ENCODE measurements at regions not wholly inside any gene's neighbourhood (a gene's known extent, or its start where the extent isn't known, plus 50 kb on each side); places are given as distances from the start of the nearest gene placed in this dataset.

GRCh38 chr4:97412331-97412730, 730.9 kb downstream of the STPG2 start:
- Histone ChIP-seq H3K4me3 (no peak overlapping the region), H3K4me2 (ENCODE audit: control insufficient read depth, insufficient read depth) (no peak overlapping the region), H3K9ac (ENCODE audit: control insufficient read depth, insufficient read depth, low read length) (no peak overlapping the region), H3K27me3 (replicated peaks in 1 of 2; ENCODE audit: control insufficient read depth in 2 of 2, insufficient read depth in 2 of 2, low read length in 1 of 2) (no peaks in the 10 kb centered on the region), H3K36me3 (ENCODE audit: control insufficient read depth in 2 of 2, insufficient read depth in 2 of 2, low read length in 1 of 2) (no peaks in the 10 kb centered on the region), H3K27ac (ENCODE audit: control insufficient read depth, insufficient read depth) (no peak overlapping the region), H3K79me2 (ENCODE audit: control insufficient read depth, insufficient read depth, low read length) (no peaks in the 10 kb centered on the region), H3K4me1 (ENCODE audit: control insufficient read depth, insufficient read depth, low read length) (no peaks in the 10 kb centered on the region), H4K20me1 (ENCODE audit: control insufficient read depth, insufficient read depth) (no peaks in the 10 kb centered on the region), H3K9me3 (replicated peaks; ENCODE audit: control insufficient read depth, insufficient read depth, low read length) (no peaks in the 10 kb centered on the region), H2AFZ (ENCODE audit: control insufficient read depth, low read depth, low read length) (no peak overlapping the region)
- CTCF ChIA-PET = no interaction called here
- WGBS (ENCODE audit: insufficient coverage, insufficient replicate concordance, low lambda C conversion rate, missing lambda C conversion rate) = 0% methylated on average over 1 of the region's 1 CpG
- RAD21 ChIA-PET (ENCODE audit: unreplicated experiment) = no interaction called here
- intact Hi-C loops (cut with micrococcal nuclease; ENCODE audit: unreplicated experiment) = no loop called here
- SMC1A ChIA-PET (ENCODE audit: uncharacterized antibody, unreplicated experiment) = interaction anchor here (0.7 kb wide), 1 partner anchor 589 kb away, joined by 3 read pairs; no protein-coding TSS in a partner anchor
- no TSS peak for BruUV-seq (replicated peaks)
- DNase-seq (ENCODE audit: low read depth, low spot score) (no peak), FAIRE-seq (no peak), ATAC-seq (no peak)
- POLR2A ChIA-PET = no interaction called here
- in situ Hi-C loops (cut with MboI) = no loop called here
- TF ChIP-seq SMAD5 (IDR thresholded peaks at IDR 0.05; ENCODE audit: low read depth) = no peak
- no peak for TF ChIP-seq SP1 (IDR thresholded peaks at IDR 0.05; ENCODE audit: low read depth, low read length)
- no peak for TF ChIP-seq GATAD2B (conservative IDR thresholded peaks at IDR 0.05; ENCODE audit: low read depth)
- TF ChIP-seq BCL3 (IDR thresholded peaks at IDR 0.05; ENCODE audit: borderline replicate concordance, insufficient read depth, low read depth, low read length, poor library complexity, severe bottlenecking) = no peak
- no peak for TF ChIP-seq TCF7 (IDR thresholded peaks at IDR 0.05; ENCODE audit: borderline replicate concordance)
- TF ChIP-seq SPI1 (IDR thresholded peaks at IDR 0.05; ENCODE audit: borderline replicate concordance, insufficient read depth, low read depth, low read length) = no peak
- TF ChIP-seq MTA2 (IDR thresholded peaks at IDR 0.05; ENCODE audit: low read depth) = no peak
- TF ChIP-seq BHLHE40 (IDR thresholded peaks at IDR 0.05; ENCODE audit: borderline replicate concordance in 1 of 2, low read depth in 2 of 2, low read length in 1 of 2) = no peak
- no peak for TF ChIP-seq FOS (IDR thresholded peaks at IDR 0.05; ENCODE audit: borderline replicate concordance, extremely low read depth, insufficient read length)
- no peak for TF ChIP-seq MLLT1 (IDR thresholded peaks at IDR 0.05)
- no peak for TF ChIP-seq MXI1 (IDR thresholded peaks at IDR 0.05; ENCODE audit: low read depth, low read length)
- no peak for TF ChIP-seq ZBED1 (IDR thresholded peaks at IDR 0.05; ENCODE audit: borderline replicate concordance)
- TF ChIP-seq ZBTB33 (IDR thresholded peaks at IDR 0.05) = no peak
- TF ChIP-seq SREBF2 (IDR thresholded peaks at IDR 0.05; ENCODE audit: low read length) = no peak
- TF ChIP-seq CEBPB (IDR thresholded peaks at IDR 0.05; ENCODE audit: borderline replicate concordance in 1 of 2, low read depth in 2 of 2, low read length in 2 of 2) = no peak
- no peak for TF ChIP-seq REST (IDR thresholded peaks at IDR 0.05; ENCODE audit: low read depth, low read length)
- TF ChIP-seq ZNF24 (IDR thresholded peaks at IDR 0.05) = no peak
- no peak for TF ChIP-seq TCF12 (IDR thresholded peaks at IDR 0.05; ENCODE audit: low read depth, low read length)

All from GM12878 (cell line).